WI38 (cell line): ENCODE measurements at regions not wholly inside any gene's neighbourhood (a gene's known extent, or its start where the extent isn't known, plus 50 kb on each side); places are given as distances from the start of the nearest gene placed in this dataset.

Source experiments
- H3K4me3 ChIP-seq: 2 replicates; pipeline ENCODE4 v1.5.1; 2011; ENCODE audit warnings: low read depth, mild to moderate bottlenecking, control low read depth, low read length
- TF ChIP-seq, protein P1 (sequence below): IDR thresholded peaks from 2 replicates; pipeline ENCODE4 v1.5.1; 2012; ENCODE audit warnings: low read depth, mild to moderate bottlenecking, control low read depth, low read length

DNA sequence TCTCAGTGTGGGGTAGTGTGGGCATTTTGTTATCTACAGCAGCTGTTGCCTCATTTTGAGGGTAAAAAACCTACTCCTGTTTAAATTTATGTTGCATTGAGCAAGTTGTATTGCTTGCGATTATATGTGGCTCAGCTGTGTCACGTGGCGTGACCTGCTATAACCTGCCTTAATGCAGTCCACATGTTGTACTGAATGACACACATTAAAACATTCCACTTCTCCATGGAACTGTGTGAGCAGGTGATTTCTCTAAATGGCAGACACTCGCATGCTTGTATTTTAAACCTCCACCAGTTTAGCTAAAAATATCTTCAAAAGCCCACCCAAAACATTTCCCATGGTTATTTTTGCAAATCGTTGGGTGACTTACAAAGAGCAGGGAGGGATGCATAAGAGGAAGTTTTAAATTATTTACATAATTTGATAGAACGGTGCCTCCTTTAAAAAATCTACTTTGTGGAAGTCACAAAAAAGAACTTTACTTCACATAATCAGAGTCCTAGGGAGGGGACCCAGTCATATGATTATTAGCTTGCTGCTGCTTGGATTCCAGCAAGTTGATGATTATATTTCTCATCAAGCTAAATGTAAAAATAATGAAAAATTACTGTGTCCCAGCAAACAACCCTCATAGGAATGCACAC lies 163.3 kb upstream of the ZEB2 start:
- TF ChIP-seq, protein P1, sequence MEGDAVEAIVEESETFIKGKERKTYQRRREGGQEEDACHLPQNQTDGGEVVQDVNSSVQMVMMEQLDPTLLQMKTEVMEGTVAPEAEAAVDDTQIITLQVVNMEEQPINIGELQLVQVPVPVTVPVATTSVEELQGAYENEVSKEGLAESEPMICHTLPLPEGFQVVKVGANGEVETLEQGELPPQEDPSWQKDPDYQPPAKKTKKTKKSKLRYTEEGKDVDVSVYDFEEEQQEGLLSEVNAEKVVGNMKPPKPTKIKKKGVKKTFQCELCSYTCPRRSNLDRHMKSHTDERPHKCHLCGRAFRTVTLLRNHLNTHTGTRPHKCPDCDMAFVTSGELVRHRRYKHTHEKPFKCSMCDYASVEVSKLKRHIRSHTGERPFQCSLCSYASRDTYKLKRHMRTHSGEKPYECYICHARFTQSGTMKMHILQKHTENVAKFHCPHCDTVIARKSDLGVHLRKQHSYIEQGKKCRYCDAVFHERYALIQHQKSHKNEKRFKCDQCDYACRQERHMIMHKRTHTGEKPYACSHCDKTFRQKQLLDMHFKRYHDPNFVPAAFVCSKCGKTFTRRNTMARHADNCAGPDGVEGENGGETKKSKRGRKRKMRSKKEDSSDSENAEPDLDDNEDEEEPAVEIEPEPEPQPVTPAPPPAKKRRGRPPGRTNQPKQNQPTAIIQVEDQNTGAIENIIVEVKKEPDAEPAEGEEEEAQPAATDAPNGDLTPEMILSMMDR: no peak
- H3K4me3 ChIP-seq: no peak overlapping the region

DNA sequence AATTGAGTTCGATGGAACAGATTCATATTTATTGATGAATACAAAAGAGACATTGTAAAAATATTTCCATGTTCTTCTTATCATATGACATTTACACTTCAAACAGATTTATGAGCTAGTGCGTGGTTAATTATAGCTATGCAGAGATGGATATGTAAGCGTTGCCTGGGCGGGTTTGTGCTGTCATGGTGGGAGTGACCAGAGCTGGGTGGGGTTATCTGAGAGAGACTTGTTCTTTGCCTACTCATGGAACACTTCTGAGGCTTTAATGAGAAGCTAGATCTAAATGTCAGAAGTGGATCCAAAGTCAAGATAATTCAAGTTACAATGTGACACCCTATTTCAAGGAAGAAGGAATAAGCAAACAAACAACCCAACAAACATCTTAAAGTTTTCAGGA lies 162.3 kb upstream of the ZEB2 start:
- no peak overlapping the region for H3K4me3 ChIP-seq
- TF ChIP-seq, protein P1: no peak

DNA sequence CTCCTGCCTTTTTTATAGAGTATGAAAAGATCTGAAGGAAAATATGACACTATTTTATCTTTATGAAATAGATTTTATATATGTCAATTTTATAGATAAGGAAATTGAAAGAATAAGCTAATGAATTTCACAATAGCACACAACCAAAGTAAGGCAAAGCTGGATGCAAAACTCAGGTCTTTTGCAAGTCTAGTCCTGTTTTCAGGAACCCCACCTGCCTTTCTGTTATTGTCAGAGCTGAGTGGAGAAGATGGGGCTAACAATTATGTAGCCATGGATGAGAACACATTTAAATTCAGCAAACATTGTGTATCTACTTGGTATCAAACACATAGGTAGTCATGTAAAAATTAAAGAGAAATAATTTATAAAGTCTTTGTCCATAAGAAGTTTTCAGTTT lies 161.5 kb upstream of the ZEB2 start:
- TF ChIP-seq, protein P1: no peak
- H3K4me3 ChIP-seq: no peak overlapping the region

DNA sequence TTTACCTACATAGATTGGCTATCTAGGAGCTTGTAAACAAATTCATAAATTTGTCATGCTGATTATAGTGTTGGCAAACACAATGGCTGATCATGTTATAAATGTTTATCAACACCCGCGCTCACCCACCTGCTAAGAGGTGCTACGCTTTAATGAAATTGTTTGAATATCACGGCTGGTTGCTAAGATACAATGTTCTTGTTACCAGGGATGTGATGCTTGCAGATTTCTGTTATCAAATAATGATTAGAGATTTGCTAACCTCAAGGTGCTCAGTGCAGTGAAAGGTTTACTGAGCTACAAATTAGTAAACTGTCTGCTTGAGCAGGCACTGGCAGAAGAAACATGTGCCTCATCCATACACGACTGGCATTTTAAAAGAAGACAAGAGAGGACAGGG lies 160.0 kb upstream of the ZEB2 start:
- TF ChIP-seq, protein P1: no peak
- H3K4me3 ChIP-seq: no peak overlapping the region

DNA sequence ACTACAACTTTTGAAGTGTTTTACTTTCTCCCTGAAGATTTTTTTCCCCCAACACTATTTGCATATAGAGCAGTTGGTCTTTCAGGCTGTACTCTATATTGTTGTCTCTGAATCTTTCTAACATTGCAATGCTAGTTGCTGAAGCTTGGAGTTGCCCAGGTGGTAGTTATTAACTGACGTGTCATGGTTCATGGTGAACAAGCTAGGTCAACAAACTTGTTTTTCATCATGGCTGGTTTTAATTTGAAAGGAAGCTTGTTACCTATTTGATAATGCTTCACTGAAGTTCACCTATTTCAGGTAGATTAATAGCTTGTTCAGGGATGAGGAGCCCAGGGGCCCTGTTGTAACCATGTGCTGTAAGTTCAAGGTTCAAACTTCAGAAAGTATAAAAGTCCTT lies 158.8 kb upstream of the ZEB2 start:
- TF ChIP-seq, protein P1: no peak

DNA sequence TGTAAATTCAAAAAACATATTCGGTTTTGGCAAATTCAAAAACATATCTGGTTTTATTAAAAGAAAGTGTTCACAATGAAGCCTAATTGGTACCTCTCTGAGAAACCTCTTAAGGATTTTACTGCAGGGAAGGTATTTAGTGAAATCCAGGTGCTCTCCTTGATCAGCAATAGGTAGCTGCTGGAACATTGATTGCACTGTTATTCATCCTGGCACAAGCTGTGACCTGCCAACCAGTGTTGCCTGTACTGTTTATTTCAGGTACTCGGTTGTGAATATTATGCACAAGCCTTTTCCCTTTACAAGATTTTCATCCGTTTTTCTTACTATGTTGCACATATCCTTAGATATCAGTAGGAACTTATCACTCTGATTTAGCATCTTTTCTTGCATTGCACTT lies 155.8 kb upstream of the ZEB2 start:
- no peak overlapping the region for H3K4me3 ChIP-seq
- TF ChIP-seq, protein P1: no peak

More for the DNA sequence above, 158.8 kb upstream of the ZEB2 start:
- H3K4me3 ChIP-seq: no peak overlapping the region

DNA sequence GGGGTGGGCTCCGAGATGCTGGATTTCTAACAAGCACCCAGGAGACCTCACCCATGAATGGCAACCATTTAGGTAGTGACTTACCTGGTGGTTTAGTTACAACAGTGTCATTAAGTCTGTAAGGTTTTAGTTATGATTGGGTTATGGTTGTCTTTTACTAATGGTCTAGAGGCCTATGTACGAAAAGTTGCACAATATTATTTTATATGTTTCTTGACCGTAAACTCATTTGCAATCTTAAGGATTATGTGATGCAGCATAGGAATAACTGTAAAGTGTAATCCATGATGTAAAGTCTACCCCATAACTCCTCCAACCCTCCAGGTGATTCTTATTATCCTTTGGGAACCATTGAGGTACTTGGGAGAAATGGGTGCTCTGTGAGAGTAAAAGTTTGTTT lies 155.4 kb upstream of the ZEB2 start:
- no peak overlapping the region for H3K4me3 ChIP-seq
- TF ChIP-seq, protein P1: no peak
